NCI-H748 (cell line): ENCODE measurements at regions not wholly inside any gene's neighbourhood (a gene's known extent, or its start where the extent isn't known, plus 50 kb on each side); places are given as distances from the start of the nearest gene placed in this dataset.

Experiments used
- DNase-seq: peaks from one replicate; lab custom pipeline; 2025; ENCODE audit not compliant: unreplicated experiment; lab: John Stamatoyannopoulos, UW

- DNase-seq: no peak
These were observed 121.3 kb downstream of the SOX1 start for GRCh38 chr13:112188298-112188610.

GRCh38 chr13:112193463-112194166, 126.7 kb downstream of the SOX1 start:
- no peak for DNase-seq

GRCh38 chr13:112194167-112194530, 127.2 kb downstream of the SOX1 start:
- DNase-seq: no peak

GRCh38 chr13:112194579-112194978, 127.6 kb downstream of the SOX1 start:
- no peak for DNase-seq

GRCh38 chr13:112198396-112199010, 131.6 kb downstream of the SOX1 start:
- DNase-seq: no peak

GRCh38 chr13:112200200-112200599, 133.3 kb downstream of the SOX1 start:
- DNase-seq: peak; percentile 26

GRCh38 chr13:112202266-112202665, 135.3 kb downstream of the SOX1 start:
- DNase-seq: no peak

GRCh38 chr13:112202966-112203365, 136.0 kb downstream of the SOX1 start:
- DNase-seq: no peak

GRCh38 chr13:112203614-112204013, 136.7 kb downstream of the SOX1 start:
- DNase-seq: no peak

GRCh38 chr13:112204346-112205327, 137.7 kb downstream of the SOX1 start:
- no peak for DNase-seq

GRCh38 chr13:112205990-112206389, 139.0 kb downstream of the SOX1 start:
- no peak for DNase-seq

GRCh38 chr13:112207129-112207528, 140.2 kb downstream of the SOX1 start:
- no peak for DNase-seq

GRCh38 chr13:112208656-112209055, 141.7 kb downstream of the SOX1 start:
- no peak for DNase-seq

- no peak for DNase-seq
These were observed 142.3 kb downstream of the SOX1 start for GRCh38 chr13:112209266-112209665.

- DNase-seq: no peak
These were observed 142.8 kb downstream of the SOX1 start for GRCh38 chr13:112209711-112210110.

- DNase-seq: peak; percentile 23
These were observed 143.4 kb downstream of the SOX1 start for GRCh38 chr13:112210371-112210770.

GRCh38 chr13:112212533-112212932, 145.6 kb downstream of the SOX1 start:
- no peak for DNase-seq

GRCh38 chr13:112213467-112214255, 146.7 kb downstream of the SOX1 start:
- DNase-seq: peak; percentile 97

GRCh38 chr13:112215871-112216270, 148.9 kb downstream of the SOX1 start:
- no peak for DNase-seq

GRCh38 chr13:112217431-112217830, 150.5 kb downstream of the SOX1 start:
- DNase-seq: no peak

GRCh38 chr13:112218416-112218815, 151.5 kb downstream of the SOX1 start:
- no peak for DNase-seq
